Testis (tissue), 2 donors: ENCODE measurements at regions not wholly inside any gene's neighbourhood (a gene's known extent, or its start where the extent isn't known, plus 50 kb on each side); places are given as distances from the start of the nearest gene placed in this dataset.

Experiments
- DNase-seq: peaks from one replicate; pipeline ENCODE4 v3.0.0-alpha.2; 2019
- H3K27ac ChIP-seq, 2 donors: fragments of 200-600 bp; sonication (generic); one replicate each; pipeline ENCODE4 v1.5.1; 2019
- H3K27me3 ChIP-seq: fragments of 200-600 bp; sonication (generic); one replicate; pipeline ENCODE4 v1.5.1; 2019
- H3K36me3 ChIP-seq: fragments of 200-600 bp; sonication (generic); one replicate; pipeline ENCODE4 v1.5.1; 2017; ENCODE audit warnings: low read depth; ENCODE audit errors: missing control alignments
- H3K4me1 ChIP-seq: fragments of 200-600 bp; sonication (generic); one replicate; pipeline ENCODE4 v1.5.1; 2019
- H3K4me3 ChIP-seq, 2 donors: fragments of 200-600 bp; sonication (generic); one replicate each; pipeline ENCODE4 v1.5.1; 2017 to 2019
- H3K9me3 ChIP-seq: fragments of 200-600 bp; sonication (generic); one replicate; pipeline ENCODE4 v1.5.1; 2017
- POLR2A ChIP-seq: fragments of 450-650 bp; IDR thresholded peaks from one replicate; pipeline ENCODE4 v1.6.1; 2017; ENCODE audit warnings: antibody characterized with exemption, mild to moderate bottlenecking, moderate library complexity
- WGBS, 2 donors: methylation state at CpG; one replicate each; pipeline ENCODE4 v1.1.5; 2018; 5-methylcytosine and 5-hydroxymethylcytosine counted together
- intact Hi-C: fragments of 100-400 bp; cut with DNase I; formaldehyde crosslinking; loops from one replicate; pipeline ENCODE4 v1.15.1; 2023; ENCODE audit warnings: low total_unique reads
- TF ChIP-seq, protein P1 (sequence below), 3 experiments: fragments of 450-650 bp in 2 of 3; fragments of 200-600 bp in 1 of 3; sonication (generic) in 1 of 3; IDR thresholded peaks; one replicate each; pipeline ENCODE4 v1.5.1; 2016 to 2019; ENCODE audit warnings: antibody characterized with exemption in 3 of 3, mild to moderate bottlenecking in 2 of 3, moderate library complexity in 1 of 3

DNA sequence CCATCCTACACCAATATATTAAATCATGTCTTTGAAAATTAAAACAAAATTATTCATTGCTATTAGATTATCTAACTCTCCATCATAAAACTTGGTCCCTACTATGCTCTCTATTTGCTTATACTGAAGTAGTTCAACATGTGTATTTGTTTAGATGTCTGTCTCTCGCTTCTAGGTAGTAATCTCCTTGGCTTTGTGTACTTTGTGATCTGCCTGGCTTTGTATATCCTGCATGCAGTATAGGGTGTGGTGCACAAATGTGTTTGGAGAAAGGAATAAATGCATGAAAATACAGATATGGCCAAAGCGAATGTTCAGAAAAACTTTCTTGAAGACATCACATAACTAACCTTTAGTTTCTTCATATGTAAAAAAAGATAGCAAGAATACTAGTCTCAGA is 246.6 kb upstream of the LRFN5 start:
- Histone ChIP-seq H3K27me3 (no peaks in the 10 kb centered on the region), H3K4me1 (no peaks in the 10 kb centered on the region), H3K9me3 (no peaks in the 10 kb centered on the region), H3K36me3 (no peaks in the 10 kb centered on the region), H3K27ac (no peak overlapping the region), H3K4me3 (no peak overlapping the region)
- no peak for DNase-seq
- intact Hi-C loops, result no loop called here
- no peak for TF ChIP-seq POLR2A
- TF ChIP-seq, protein P1, sequence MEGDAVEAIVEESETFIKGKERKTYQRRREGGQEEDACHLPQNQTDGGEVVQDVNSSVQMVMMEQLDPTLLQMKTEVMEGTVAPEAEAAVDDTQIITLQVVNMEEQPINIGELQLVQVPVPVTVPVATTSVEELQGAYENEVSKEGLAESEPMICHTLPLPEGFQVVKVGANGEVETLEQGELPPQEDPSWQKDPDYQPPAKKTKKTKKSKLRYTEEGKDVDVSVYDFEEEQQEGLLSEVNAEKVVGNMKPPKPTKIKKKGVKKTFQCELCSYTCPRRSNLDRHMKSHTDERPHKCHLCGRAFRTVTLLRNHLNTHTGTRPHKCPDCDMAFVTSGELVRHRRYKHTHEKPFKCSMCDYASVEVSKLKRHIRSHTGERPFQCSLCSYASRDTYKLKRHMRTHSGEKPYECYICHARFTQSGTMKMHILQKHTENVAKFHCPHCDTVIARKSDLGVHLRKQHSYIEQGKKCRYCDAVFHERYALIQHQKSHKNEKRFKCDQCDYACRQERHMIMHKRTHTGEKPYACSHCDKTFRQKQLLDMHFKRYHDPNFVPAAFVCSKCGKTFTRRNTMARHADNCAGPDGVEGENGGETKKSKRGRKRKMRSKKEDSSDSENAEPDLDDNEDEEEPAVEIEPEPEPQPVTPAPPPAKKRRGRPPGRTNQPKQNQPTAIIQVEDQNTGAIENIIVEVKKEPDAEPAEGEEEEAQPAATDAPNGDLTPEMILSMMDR (IDR thresholded peaks at IDR 0.05), result no peak
- 86 to 92% methylated on average over 2 of the region's 2 CpGs for WGBS, 2 donors

GRCh38 chr14:41355866-41356265 is 250.8 kb upstream of the LRFN5 start:
- no peak for DNase-seq
- Histone ChIP-seq H3K4me3 (no peak overlapping the region), H3K36me3 (no peaks in the 10 kb centered on the region), H3K27ac (no peak overlapping the region), H3K27me3 (no peaks in the 10 kb centered on the region), H3K4me1 (no peaks in the 10 kb centered on the region), H3K9me3 (no peaks in the 10 kb centered on the region)
- TF ChIP-seq, protein P1 (IDR thresholded peaks at IDR 0.05), result no peak
- no peak for TF ChIP-seq POLR2A
- WGBS, 2 donors, result 20 to 43% methylated on average over 3 of the region's 3 CpGs
- intact Hi-C loops, result no loop called here

- Histone ChIP-seq H3K27me3 (no peaks in the 10 kb centered on the region), H3K9me3 (no peaks in the 10 kb centered on the region), H3K4me3 (no peak overlapping the region), H3K27ac (no peak overlapping the region), H3K36me3 (no peaks in the 10 kb centered on the region), H3K4me1 (no peaks in the 10 kb centered on the region)
- DNase-seq, result no peak
- TF ChIP-seq, protein P1 (IDR thresholded peaks at IDR 0.05), result no peak
- no peak for TF ChIP-seq POLR2A
- intact Hi-C loops, result no loop called here
- WGBS, 2 donors, result 88 to 92% methylated on average over 3 to 7 of the region's 7 CpGs
Observed at GRCh38 chr14:41350476-41350875, 256.2 kb upstream of the LRFN5 start.

GRCh38 chr14:41349289-41349910 is 257.3 kb upstream of the LRFN5 start:
- Histone ChIP-seq H3K36me3 (no peaks in the 10 kb centered on the region), H3K4me3 (no peak overlapping the region), H3K9me3 (no peaks in the 10 kb centered on the region), H3K4me1 (no peaks in the 10 kb centered on the region), H3K27me3 (no peaks in the 10 kb centered on the region), H3K27ac (no peak overlapping the region)
- intact Hi-C loops, result no loop called here
- 82 to 89% methylated on average over 4 to 8 of the region's 8 CpGs for WGBS, 2 donors
- DNase-seq, result no peak
- no peak for TF ChIP-seq POLR2A
- TF ChIP-seq, protein P1 (IDR thresholded peaks at IDR 0.05), result no peak

GRCh38 chr14:41343857-41344256 is 262.8 kb upstream of the LRFN5 start:
- DNase-seq, result no peak
- no peak overlapping the region for H3K27ac ChIP-seq
- H3K4me3 ChIP-seq, result no peak overlapping the region
- no peaks in the 10 kb centered on the region for H3K36me3 ChIP-seq
- H3K9me3 ChIP-seq, result no peaks in the 10 kb centered on the region
- no peaks in the 10 kb centered on the region for H3K4me1 ChIP-seq
- TF ChIP-seq, protein P1 (IDR thresholded peaks at IDR 0.05), result no peak
- no peak for TF ChIP-seq POLR2A
- intact Hi-C loops, result no loop called here
- WGBS, 2 donors, result 80 to 86% methylated on average over 4 of the region's 4 CpGs
- H3K27me3 ChIP-seq, result no peaks in the 10 kb centered on the region
